ENCODE measurements at regions not wholly inside any gene's neighbourhood (a gene's known extent, or its start where the extent isn't known, plus 50 kb on each side); places are given as distances from the start of the nearest gene placed in this dataset.

- Histone ChIP-seq H3K27me3 (ENCODE audit: control insufficient read depth in 3 of 3, insufficient read depth in 3 of 3, low read length in 3 of 3) (no peaks in the 10 kb centered on the region), H3K36me3 (ENCODE audit: control insufficient read depth in 3 of 3, insufficient read depth in 2 of 3, low read depth in 1 of 3, low read length in 3 of 3) (no peaks in the 10 kb centered on the region), H3K4me3 (ENCODE audit: low read depth in 1 of 3, low read length in 3 of 3) (no peak overlapping the region), H3K4me1 (ENCODE audit: control insufficient read depth in 3 of 3, insufficient read depth in 2 of 3, low read depth in 1 of 3, low read length in 2 of 3) (peaks cover 0 to 16% (median 0%) of the 10 kb centered on the region in 3 donors), H3K27ac (ENCODE audit: low read depth in 1 of 3, low read length in 2 of 3) (no peak overlapping the region), H3K9me3 (ENCODE audit: control insufficient read depth in 2 of 2, insufficient read depth in 1 of 2, low read depth in 1 of 2, low read length in 1 of 2) (peaks cover 0 to 10% of the 10 kb centered on the region in 2 donors)
- no peak for DNase-seq
- FAIRE-seq, result no peak
- WGBS, 3 donors, result 93 to 97% (median 94%) methylated on average over 4 of the region's 4 CpGs
Observed at GRCh38 chr1:67522793-67523192, 92.6 kb upstream of the SERBP1 start.

- peaks cover 0 to 16% (median 0%) of the 10 kb centered on the region in 3 donors for H3K4me1 ChIP-seq (ENCODE audit: control insufficient read depth in 3 of 3, insufficient read depth in 2 of 3, low read depth in 1 of 3, low read length in 2 of 3)
- no peaks in the 10 kb centered on the region for H3K27me3 ChIP-seq (ENCODE audit: control insufficient read depth in 3 of 3, insufficient read depth in 3 of 3, low read length in 3 of 3)
- DNase-seq (peak in 1 of 2 donors; percentile 63), FAIRE-seq (no peak)
- H3K36me3 ChIP-seq (ENCODE audit: control insufficient read depth in 3 of 3, insufficient read depth in 2 of 3, low read depth in 1 of 3, low read length in 3 of 3), result no peaks in the 10 kb centered on the region
- no peak overlapping the region for H3K4me3 ChIP-seq (ENCODE audit: low read depth in 1 of 3, low read length in 3 of 3)
- WGBS, 3 donors, result 49 to 59% (median 51%) methylated on average over 7 of the region's 7 CpGs
- no peak overlapping the region for H3K27ac ChIP-seq (ENCODE audit: low read depth in 1 of 3, low read length in 2 of 3)
- H3K9me3 ChIP-seq (ENCODE audit: control insufficient read depth in 2 of 2, insufficient read depth in 1 of 2, low read depth in 1 of 2, low read length in 1 of 2), result peaks cover 0 to 3% of the 10 kb centered on the region in 2 donors
Observed at GRCh38 chr1:67524143-67525052, 94.2 kb upstream of the SERBP1 start.

GRCh38 chr1:67525053-67525760, 95.0 kb upstream of the SERBP1 start:
- H3K27ac ChIP-seq (ENCODE audit: low read depth in 1 of 3, low read length in 2 of 3), result no peak overlapping the region
- H3K36me3 ChIP-seq (ENCODE audit: control insufficient read depth in 3 of 3, insufficient read depth in 2 of 3, low read depth in 1 of 3, low read length in 3 of 3), result no peaks in the 10 kb centered on the region
- H3K4me3 ChIP-seq (ENCODE audit: low read depth in 1 of 3, low read length in 3 of 3), result no peak overlapping the region
- H3K9me3 ChIP-seq (ENCODE audit: control insufficient read depth in 2 of 2, insufficient read depth in 1 of 2, low read depth in 1 of 2, low read length in 1 of 2), result peaks cover 0 to 3% of the 10 kb centered on the region in 2 donors
- peaks cover 0 to 16% (median 0%) of the 10 kb centered on the region in 3 donors for H3K4me1 ChIP-seq (ENCODE audit: control insufficient read depth in 3 of 3, insufficient read depth in 2 of 3, low read depth in 1 of 3, low read length in 2 of 3)
- DNase-seq, result no peak
- 73 to 91% (median 79%) methylated on average over 2 of the region's 2 CpGs for WGBS, 3 donors
- no peak for FAIRE-seq
- no peaks in the 10 kb centered on the region for H3K27me3 ChIP-seq (ENCODE audit: control insufficient read depth in 3 of 3, insufficient read depth in 3 of 3, low read length in 3 of 3)

GRCh38 chr1:67528141-67528540, 97.9 kb upstream of the SERBP1 start:
- 58 to 78% (median 66%) methylated on average over 4 of the region's 4 CpGs for WGBS, 3 donors
- H3K4me3 ChIP-seq (ENCODE audit: low read depth in 1 of 3, low read length in 3 of 3), result no peak overlapping the region
- no peak overlapping the region for H3K27ac ChIP-seq (ENCODE audit: low read depth in 1 of 3, low read length in 2 of 3)
- H3K27me3 ChIP-seq (ENCODE audit: control insufficient read depth in 3 of 3, insufficient read depth in 3 of 3, low read length in 3 of 3), result no peaks in the 10 kb centered on the region
- H3K36me3 ChIP-seq (ENCODE audit: control insufficient read depth in 3 of 3, insufficient read depth in 2 of 3, low read depth in 1 of 3, low read length in 3 of 3), result no peaks in the 10 kb centered on the region
- no peak for FAIRE-seq
- no peaks in the 10 kb centered on the region for H3K9me3 ChIP-seq (ENCODE audit: control insufficient read depth in 2 of 2, insufficient read depth in 1 of 2, low read depth in 1 of 2, low read length in 1 of 2)
- H3K4me1 ChIP-seq (ENCODE audit: control insufficient read depth in 3 of 3, insufficient read depth in 2 of 3, low read depth in 1 of 3, low read length in 2 of 3), result peaks cover 0 to 3% (median 0%) of the 10 kb centered on the region in 3 donors
- DNase-seq, result no peak

GRCh38 chr1:67530071-67530470, 99.9 kb upstream of the SERBP1 start:
- Histone ChIP-seq H3K27me3 (ENCODE audit: control insufficient read depth in 3 of 3, insufficient read depth in 3 of 3, low read length in 3 of 3) (no peaks in the 10 kb centered on the region), H3K4me1 (ENCODE audit: control insufficient read depth in 3 of 3, insufficient read depth in 2 of 3, low read depth in 1 of 3, low read length in 2 of 3) (peaks cover 0 to 13% (median 0%) of the 10 kb centered on the region in 3 donors), H3K4me3 (ENCODE audit: low read depth in 1 of 3, low read length in 3 of 3) (no peak overlapping the region), H3K27ac (ENCODE audit: low read depth in 1 of 3, low read length in 2 of 3) (no peak overlapping the region), H3K36me3 (ENCODE audit: control insufficient read depth in 3 of 3, insufficient read depth in 2 of 3, low read depth in 1 of 3, low read length in 3 of 3) (no peaks in the 10 kb centered on the region), H3K9me3 (ENCODE audit: control insufficient read depth in 2 of 2, insufficient read depth in 1 of 2, low read depth in 1 of 2, low read length in 1 of 2) (no peaks in the 10 kb centered on the region)
- FAIRE-seq (no peak), DNase-seq (no peak)

GRCh38 chr1:67532452-67533216, 102.4 kb upstream of the SERBP1 start:
- H3K27ac ChIP-seq (ENCODE audit: low read depth in 1 of 3, low read length in 2 of 3), result no peak overlapping the region
- FAIRE-seq (no peak), DNase-seq (peak; percentile 82 to 86)
- H3K4me1 ChIP-seq (ENCODE audit: control insufficient read depth in 3 of 3, insufficient read depth in 2 of 3, low read depth in 1 of 3, low read length in 2 of 3), result peaks cover 0 to 15% (median under 1%) of the 10 kb centered on the region in 3 donors
- H3K4me3 ChIP-seq (ENCODE audit: low read depth in 1 of 3, low read length in 3 of 3), result no peak overlapping the region
- H3K36me3 ChIP-seq (ENCODE audit: control insufficient read depth in 3 of 3, insufficient read depth in 2 of 3, low read depth in 1 of 3, low read length in 3 of 3), result no peaks in the 10 kb centered on the region
- no peaks in the 10 kb centered on the region for H3K9me3 ChIP-seq (ENCODE audit: control insufficient read depth in 2 of 2, insufficient read depth in 1 of 2, low read depth in 1 of 2, low read length in 1 of 2)
- H3K27me3 ChIP-seq (ENCODE audit: control insufficient read depth in 3 of 3, insufficient read depth in 3 of 3, low read length in 3 of 3), result no peaks in the 10 kb centered on the region
- 56 to 73% (median 68%) methylated on average over 7 of the region's 7 CpGs for WGBS, 3 donors

- peak in 1 of 2 donors; percentile 87 for DNase-seq
- H3K27ac ChIP-seq (ENCODE audit: low read depth in 1 of 3, low read length in 2 of 3), result peak overlapping the region in 2 of 3 donors; percentile 0 to 66
- 16 to 41% (median 26%) methylated on average over 2 of the region's 2 CpGs for WGBS, 3 donors
- no peaks in the 10 kb centered on the region for H3K27me3 ChIP-seq (ENCODE audit: control insufficient read depth in 3 of 3, insufficient read depth in 3 of 3, low read length in 3 of 3)
- H3K36me3 ChIP-seq (ENCODE audit: control insufficient read depth in 3 of 3, insufficient read depth in 2 of 3, low read depth in 1 of 3, low read length in 3 of 3), result no peaks in the 10 kb centered on the region
- H3K4me3 ChIP-seq (ENCODE audit: low read depth in 1 of 3, low read length in 3 of 3), result no peak overlapping the region
- FAIRE-seq, result no peak
- no peaks in the 10 kb centered on the region for H3K9me3 ChIP-seq (ENCODE audit: control insufficient read depth in 2 of 2, insufficient read depth in 1 of 2, low read depth in 1 of 2, low read length in 1 of 2)
- peaks cover 0 to 15% (median 5%) of the 10 kb centered on the region in 3 donors for H3K4me1 ChIP-seq (ENCODE audit: control insufficient read depth in 3 of 3, insufficient read depth in 2 of 3, low read depth in 1 of 3, low read length in 2 of 3)
Observed at GRCh38 chr1:67534627-67535065, 104.4 kb upstream of the SERBP1 start.

GRCh38 chr1:67535474-67535873, 105.3 kb upstream of the SERBP1 start:
- FAIRE-seq (no peak), DNase-seq (peak; percentile 85 to 91)
- no peaks in the 10 kb centered on the region for H3K27me3 ChIP-seq (ENCODE audit: control insufficient read depth in 3 of 3, insufficient read depth in 3 of 3, low read length in 3 of 3)
- H3K36me3 ChIP-seq (ENCODE audit: control insufficient read depth in 3 of 3, insufficient read depth in 2 of 3, low read depth in 1 of 3, low read length in 3 of 3), result no peaks in the 10 kb centered on the region
- H3K4me1 ChIP-seq (ENCODE audit: control insufficient read depth in 3 of 3, insufficient read depth in 2 of 3, low read depth in 1 of 3, low read length in 2 of 3), result peaks cover 0 to 21% (median 8%) of the 10 kb centered on the region in 3 donors
- H3K9me3 ChIP-seq (ENCODE audit: control insufficient read depth in 2 of 2, insufficient read depth in 1 of 2, low read depth in 1 of 2, low read length in 1 of 2), result no peaks in the 10 kb centered on the region
- peak overlapping the region in 1 of 3 donors; percentile 66 for H3K27ac ChIP-seq (ENCODE audit: low read depth in 1 of 3, low read length in 2 of 3)
- 0 to 7% (median 0%) methylated on average over 5 of the region's 5 CpGs for WGBS, 3 donors
- no peak overlapping the region for H3K4me3 ChIP-seq (ENCODE audit: low read depth in 1 of 3, low read length in 3 of 3)

All from small intestine (tissue), 7 donors.